Endothelial cell of umbilical vein (primary cell): ENCODE measurements at regions not wholly inside any gene's neighbourhood (a gene's known extent, or its start where the extent isn't known, plus 50 kb on each side); places are given as distances from the start of the nearest gene placed in this dataset.

ENCODE experiments used
- BruUV-seq: library from RNA; stranded (reverse); fragments of 400-500 nt; replicated peaks from 2 replicates; lab custom pipeline; 2021; lab: Mats Ljungman, UMichigan
- CTCF ChIA-PET: fragments of 300-600, 350-600 bp; sonication (Branson Sonifier 250); formaldehyde crosslinking; loops from one replicate; lab custom pipeline; 2021; ENCODE audit warnings: antibody characterized with exemption, inconsistent platforms; lab: Charles Lee
- POLR2A ChIA-PET: fragments of 300-600, 350-600 bp; sonication (Branson Sonifier 250); formaldehyde crosslinking; loops from one replicate; lab custom pipeline; 2021; ENCODE audit warnings: antibody characterized with exemption, inconsistent platforms; lab: Charles Lee
- DNase-seq: peaks from one replicate; pipeline ENCODE4 v3.0.0-alpha.2; 2011; ENCODE audit warnings: low read depth, low spot score
- FAIRE-seq: peaks from 2 replicates; lab custom pipeline; 2011; peaks lifted over from hg19 to GRCh38; lab: Jason Lieb, UNC
- H2AFZ ChIP-seq: 2 replicates; pipeline ENCODE4 v1.6.0; 2012; ENCODE audit warnings: low read depth, low read length, control low read depth, inconsistent platforms
- H3K27ac ChIP-seq: 2 replicates; pipeline ENCODE4 v1.5.1; 2011; ENCODE audit warnings: low read depth, mild to moderate bottlenecking, control low read depth, low read length, moderate library complexity; ENCODE audit not compliant: insufficient read depth
- H3K27me3 ChIP-seq, 2 experiments: 2 replicates each; pipeline versions ENCODE4 v1.6.0 to v1.6.1; 2011; ENCODE audit warnings: low read length in 2 of 2, mixed read lengths in 1 of 2; ENCODE audit not compliant: control insufficient read depth in 2 of 2, insufficient read depth in 2 of 2
- H3K36me3 ChIP-seq, 2 experiments: 2 replicates in 1 of 2; 3 replicates in 1 of 2; pipeline ENCODE4 v1.5.1; 2011; ENCODE audit warnings: low read length in 2 of 2, mild to moderate bottlenecking in 1 of 2, moderate library complexity in 1 of 2; ENCODE audit not compliant: control insufficient read depth in 2 of 2, insufficient read depth in 2 of 2; ENCODE audit errors: extremely low read depth in 1 of 2
- H3K4me1 ChIP-seq: 3 replicates; pipeline ENCODE4 v1.5.1; 2011; ENCODE audit warnings: mild to moderate bottlenecking, low read length; ENCODE audit not compliant: control insufficient read depth, insufficient read depth; ENCODE audit errors: extremely low read depth
- H3K4me2 ChIP-seq: 2 replicates; pipeline ENCODE4 v1.6.1; 2011; ENCODE audit warnings: low read length, control low read depth, mixed read lengths; ENCODE audit not compliant: insufficient read depth
- H3K4me3 ChIP-seq, 3 experiments: fragments of 200-600 bp in 1 of 3; sonication (generic), shearing (Covaris generic) in 1 of 3; replicated peaks in 1 of 3; 2 replicates each; pipeline ENCODE4 v1.5.1; 2011 to 2016; ENCODE audit warnings: control low read depth in 3 of 3, low read length in 3 of 3, mild to moderate bottlenecking in 2 of 3, inconsistent platforms in 1 of 3, low read depth in 1 of 3, moderate library complexity in 1 of 3; ENCODE audit not compliant: insufficient read depth in 1 of 3
- H3K79me2 ChIP-seq: 2 replicates; pipeline ENCODE4 v1.6.0; 2012; ENCODE audit warnings: low read length, inconsistent platforms; ENCODE audit not compliant: control insufficient read depth, insufficient read depth
- H3K9ac ChIP-seq: replicated peaks from 2 replicates; pipeline ENCODE3; 2011; ENCODE audit warnings: low read length, control low read depth; ENCODE audit not compliant: insufficient read depth; ENCODE audit errors: extremely low read depth
- H3K9me1 ChIP-seq: replicated peaks from 3 replicates; pipeline ENCODE4 v1.6.0; 2011; ENCODE audit warnings: mild to moderate bottlenecking, low read length; ENCODE audit not compliant: control insufficient read depth, insufficient read depth; ENCODE audit errors: extremely low read depth
- H3K9me3 ChIP-seq: replicated peaks from 2 replicates; pipeline ENCODE4 v1.5.1; 2012; ENCODE audit warnings: low read length, inconsistent platforms; ENCODE audit not compliant: control insufficient read depth, insufficient read depth
- H4K20me1 ChIP-seq: replicated peaks from 2 replicates; pipeline ENCODE3; 2011; ENCODE audit warnings: mild to moderate bottlenecking, low read length; ENCODE audit not compliant: control insufficient read depth, insufficient read depth; ENCODE audit errors: extremely low read depth
- CTCF ChIP-seq, 2 donors: IDR thresholded peaks; 1 replicate in 1 of 2; 2 replicates in 1 of 2; pipeline ENCODE4 v1.5.1; 2011; ENCODE audit warnings: low read length in 2 of 2, mild to moderate bottlenecking in 2 of 2, moderate library complexity in 2 of 2, control low read depth in 1 of 2, inconsistent platforms in 1 of 2, low read depth in 1 of 2; ENCODE audit not compliant: insufficient read depth in 1 of 2; ENCODE audit errors: extremely low read depth in 1 of 2
- EZH2 ChIP-seq: IDR thresholded peaks from 2 replicates; pipeline ENCODE4 v1.6.1; 2012; ENCODE audit warnings: borderline replicate concordance, low read depth, mild to moderate bottlenecking, moderate library complexity, low read length, inconsistent platforms; ENCODE audit not compliant: severe bottlenecking
- FOS ChIP-seq: IDR thresholded peaks from 2 replicates; pipeline ENCODE4 v1.6.1; 2011; ENCODE audit warnings: mild to moderate bottlenecking, low read length, moderate library complexity, borderline replicate concordance; ENCODE audit not compliant: insufficient read depth
- GATA2 ChIP-seq: IDR thresholded peaks from 2 replicates; pipeline ENCODE4 v1.7.0; 2011; ENCODE audit warnings: low read depth, mild to moderate bottlenecking, moderate library complexity, mixed read lengths, low read length; ENCODE audit not compliant: insufficient read length, insufficient read depth
- JUN ChIP-seq: IDR thresholded peaks from 2 replicates; pipeline ENCODE4 v1.6.1; 2011; ENCODE audit warnings: borderline replicate concordance, low read depth; ENCODE audit not compliant: insufficient read length, insufficient read depth
- MAX ChIP-seq: IDR thresholded peaks from 2 replicates; pipeline ENCODE4 v1.6.1; 2011; ENCODE audit not compliant: insufficient read depth, insufficient read length
- MYC ChIP-seq: IDR thresholded peaks from one replicate; pipeline ENCODE4 v1.6.1; 2011; ENCODE audit warnings: mild to moderate bottlenecking, low read depth, low read length
- POLR2A ChIP-seq: IDR thresholded peaks from 2 replicates; pipeline ENCODE4 v1.6.1; 2012; ENCODE audit warnings: low read depth, mild to moderate bottlenecking, control low read depth, low read length
- POLR2AphosphoS5 ChIP-seq: IDR thresholded peaks from 2 replicates; pipeline ENCODE4 v1.6.1; 2012; ENCODE audit warnings: low read depth, mild to moderate bottlenecking, control low read depth, low read length, moderate library complexity; ENCODE audit not compliant: insufficient read depth
- dilution Hi-C: fragments of 300-500 bp; cut with MboI; formaldehyde crosslinking; loops from one replicate; pipeline ENCODE4 v1.15.0; 2019; ENCODE audit warnings: low sequenced_read_pairs; ENCODE audit not compliant: extremely low pct_ligation_motif_present
- intact Hi-C: fragments of 100-400 bp; cut with micrococcal nuclease; formaldehyde crosslinking; loops from one replicate; pipeline ENCODE4 v1.10.0; 2022

- Histone ChIP-seq H3K4me1 (no peaks in the 10 kb centered on the region), H4K20me1 (no peaks in the 10 kb centered on the region), H3K36me3 (no peaks in the 10 kb centered on the region), H3K4me3 (no peak overlapping the region), H3K4me2 (no peak overlapping the region), H3K9ac (no peak overlapping the region), H2AFZ (no peak overlapping the region), H3K79me2 (no peaks in the 10 kb centered on the region), H3K9me3 (peaks cover 12% of the 10 kb centered on the region), H3K27ac (no peak overlapping the region), H3K9me1 (no peaks in the 10 kb centered on the region), H3K27me3 (no peaks in the 10 kb centered on the region)
- ChIA-PET POLR2A (no interaction called here), CTCF (no interaction called here)
- dilution Hi-C loops (no loop called here), intact Hi-C loops (no loop called here)
- DNase-seq (no peak), FAIRE-seq (no peak)
- TF ChIP-seq FOS (no peak), EZH2 (no peak), JUN (no peak), MYC (no peak), CTCF (IDR thresholded peaks at IDR 0.05; ENCODE audit: extremely low read depth in 1 of 2, insufficient read depth in 1 of 2, low read depth in 1 of 2, low read length in 2 of 2) (no peak), GATA2 (no peak)
- no TSS peak for BruUV-seq
These were observed 1129.9 kb downstream of the BRD1 start for GRCh38 chr22:48697694-48698276.

DNA sequence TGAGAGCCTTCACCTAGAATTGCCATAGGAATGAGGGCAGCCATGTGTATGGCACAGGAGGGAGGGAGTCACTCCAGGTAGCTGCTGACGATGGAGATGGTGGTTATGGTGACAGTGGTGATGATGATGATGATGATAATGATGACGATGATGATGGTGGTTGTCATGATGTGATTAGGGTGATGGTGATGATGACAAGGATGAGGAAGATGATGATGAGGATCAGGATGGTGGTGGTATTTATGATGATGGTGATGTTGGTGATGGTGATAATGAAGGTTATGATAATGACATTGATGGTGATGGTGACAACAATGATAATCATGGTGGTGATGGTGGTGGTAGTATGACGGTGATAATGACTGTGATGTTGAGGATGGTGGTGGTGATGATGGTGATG, 1130.5 kb downstream of the BRD1 start:
- ChIA-PET CTCF (no interaction called here), POLR2A (no interaction called here)
- H2AFZ ChIP-seq: no peak overlapping the region
- H3K9ac ChIP-seq: no peak overlapping the region
- H3K9me3 ChIP-seq: peaks cover 12% of the 10 kb centered on the region
- TF ChIP-seq GATA2 (no peak), JUN (no peak), FOS (no peak), CTCF (IDR thresholded peaks at IDR 0.05; ENCODE audit: extremely low read depth in 1 of 2, insufficient read depth in 1 of 2, low read depth in 1 of 2, low read length in 2 of 2) (no peak), POLR2AphosphoS5 (no peak), EZH2 (no peak), POLR2A (no peak), MAX (no peak), MYC (no peak)
- no peak overlapping the region for H3K4me2 ChIP-seq
- intact Hi-C loops: no loop called here
- no peaks in the 10 kb centered on the region for H3K79me2 ChIP-seq
- dilution Hi-C loops: no loop called here
- BruUV-seq: no TSS peak
- H3K4me1 ChIP-seq: no peaks in the 10 kb centered on the region
- DNase-seq (no peak), FAIRE-seq (no peak)
- no peaks in the 10 kb centered on the region for H3K27me3 ChIP-seq
- no peak overlapping the region for H3K4me3 ChIP-seq
- H3K27ac ChIP-seq: no peak overlapping the region
- no peaks in the 10 kb centered on the region for H3K9me1 ChIP-seq
- H4K20me1 ChIP-seq: no peaks in the 10 kb centered on the region
- no peaks in the 10 kb centered on the region for H3K36me3 ChIP-seq
